Panc1 (cell line): ENCODE measurements at regions not wholly inside any gene's neighbourhood (a gene's known extent, or its start where the extent isn't known, plus 50 kb on each side); places are given as distances from the start of the nearest gene placed in this dataset.

Source experiments
- POLR2AphosphoS5 ChIP-seq: IDR thresholded peaks from 2 replicates; pipeline ENCODE4 v1.6.1; 2012; ENCODE audit warnings: mild to moderate bottlenecking, low read depth, low read length, moderate library complexity
- TF ChIP-seq, protein P1 (sequence below): fragments of 450-650 bp; IDR thresholded peaks from 2 replicates; pipeline ENCODE4 v1.5.1; 2017; ENCODE audit warnings: mild to moderate bottlenecking

DNA sequence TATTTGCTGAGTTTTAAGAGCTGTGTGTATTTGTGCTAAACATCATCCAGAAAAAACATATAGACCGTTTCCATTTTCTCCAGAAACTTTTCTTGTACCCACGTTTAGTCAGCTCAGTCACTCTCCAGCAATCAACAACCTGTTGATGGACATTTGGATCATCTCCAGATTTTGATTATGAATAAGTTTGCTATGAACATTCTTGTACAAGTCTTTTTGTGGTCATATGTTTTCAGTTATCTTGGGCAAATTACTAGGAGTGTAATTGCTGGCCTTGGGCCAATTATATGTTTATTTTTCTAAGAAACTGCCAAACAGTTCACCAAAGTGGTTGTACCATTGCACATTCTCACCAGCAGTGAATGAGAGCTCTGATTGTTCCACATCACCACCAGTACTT is 221.8 kb downstream of the CENPF start:
- TF ChIP-seq, protein P1, sequence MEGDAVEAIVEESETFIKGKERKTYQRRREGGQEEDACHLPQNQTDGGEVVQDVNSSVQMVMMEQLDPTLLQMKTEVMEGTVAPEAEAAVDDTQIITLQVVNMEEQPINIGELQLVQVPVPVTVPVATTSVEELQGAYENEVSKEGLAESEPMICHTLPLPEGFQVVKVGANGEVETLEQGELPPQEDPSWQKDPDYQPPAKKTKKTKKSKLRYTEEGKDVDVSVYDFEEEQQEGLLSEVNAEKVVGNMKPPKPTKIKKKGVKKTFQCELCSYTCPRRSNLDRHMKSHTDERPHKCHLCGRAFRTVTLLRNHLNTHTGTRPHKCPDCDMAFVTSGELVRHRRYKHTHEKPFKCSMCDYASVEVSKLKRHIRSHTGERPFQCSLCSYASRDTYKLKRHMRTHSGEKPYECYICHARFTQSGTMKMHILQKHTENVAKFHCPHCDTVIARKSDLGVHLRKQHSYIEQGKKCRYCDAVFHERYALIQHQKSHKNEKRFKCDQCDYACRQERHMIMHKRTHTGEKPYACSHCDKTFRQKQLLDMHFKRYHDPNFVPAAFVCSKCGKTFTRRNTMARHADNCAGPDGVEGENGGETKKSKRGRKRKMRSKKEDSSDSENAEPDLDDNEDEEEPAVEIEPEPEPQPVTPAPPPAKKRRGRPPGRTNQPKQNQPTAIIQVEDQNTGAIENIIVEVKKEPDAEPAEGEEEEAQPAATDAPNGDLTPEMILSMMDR, result no peak
- TF ChIP-seq POLR2AphosphoS5, result no peak
